Liver (tissue), 3 donors: ENCODE measurements at regions not wholly inside any gene's neighbourhood (a gene's known extent, or its start where the extent isn't known, plus 50 kb on each side); places are given as distances from the start of the nearest gene placed in this dataset.

Source experiments
- ATF3 ChIP-seq: IDR thresholded peaks from 2 replicates; pipeline ENCODE4 v1.6.1; 2016; ENCODE audit warnings: antibody characterized with exemption
- CTCF ChIP-seq: fragments of 150-350 bp; IDR thresholded peaks from 2 replicates; pipeline ENCODE4 v1.5.1; 2017; ENCODE audit warnings: improper control_type of control experiment, low read depth, low read length; ENCODE audit not compliant: missing input control
- EGR1 ChIP-seq, 2 donors: IDR thresholded peaks; 2 replicates each; pipeline ENCODE4 v1.6.1; 2016 to 2018; ENCODE audit warnings: antibody characterized with exemption in 2 of 2, low read depth in 2 of 2
- GABPA ChIP-seq, 2 donors: IDR thresholded peaks in 1 of 2; conservative IDR thresholded peaks in 1 of 2; 2 replicates each; pipeline ENCODE4 v1.6.1; 2016; ENCODE audit warnings: antibody characterized with exemption in 2 of 2, mild to moderate bottlenecking in 1 of 2, moderate library complexity in 1 of 2
- JUND ChIP-seq, 2 donors: IDR thresholded peaks; 2 replicates each; pipeline ENCODE4 v1.6.1; 2016; ENCODE audit warnings: antibody characterized with exemption in 2 of 2
- REST ChIP-seq: IDR thresholded peaks from 2 replicates; pipeline ENCODE4 v1.6.1; 2016; ENCODE audit warnings: antibody characterized with exemption, mild to moderate bottlenecking
- donor health status: healthy.
- donor health status: healthy.

GRCh38 chr10:6958254-6958653 lies 378.2 kb upstream of the PRKCQ start:
- TF ChIP-seq CTCF (no peak), JUND (IDR thresholded peaks at IDR 0.05) (no peak), EGR1 (IDR thresholded peaks at IDR 0.05; ENCODE audit: low read depth in 2 of 2) (no peak), ATF3 (no peak), REST (no peak), GABPA (IDR thresholded peaks at IDR 0.05 in 1 of 2, conservative IDR thresholded peaks at IDR 0.05 in 1 of 2) (no peak)
